GM12865 (cell line): ENCODE measurements at regions not wholly inside any gene's neighbourhood (a gene's known extent, or its start where the extent isn't known, plus 50 kb on each side); places are given as distances from the start of the nearest gene placed in this dataset.

Experiments
- DNase-seq: peaks from one replicate; pipeline ENCODE4 v3.0.0; 2010; ENCODE audit warnings: low read depth
- H3K4me3 ChIP-seq: 2 replicates; pipeline ENCODE4 v1.5.1; 2011; ENCODE audit warnings: mild to moderate bottlenecking, low read depth, low read length, control low read depth
- CTCF ChIP-seq: IDR thresholded peaks from 2 replicates; pipeline ENCODE4 v1.5.1; 2011; ENCODE audit warnings: low read length, control low read depth, low read depth, inconsistent platforms; ENCODE audit not compliant: insufficient read depth; ENCODE audit errors: missing control alignments

GRCh38 chr10:81679291-81679690 is 195.7 kb upstream of the NRG3 start:
- TF ChIP-seq CTCF = no peak
- no peak for DNase-seq
- no peak overlapping the region for H3K4me3 ChIP-seq

GRCh38 chr10:81680359-81680758 is 194.6 kb upstream of the NRG3 start:
- no peak overlapping the region for H3K4me3 ChIP-seq
- no peak for TF ChIP-seq CTCF
- DNase-seq = no peak

- TF ChIP-seq CTCF = no peak
- no peak overlapping the region for H3K4me3 ChIP-seq
- no peak for DNase-seq
These were observed 186.5 kb upstream of the NRG3 start for GRCh38 chr10:81688459-81688858.

GRCh38 chr10:81696609-81697388 is 178.2 kb upstream of the NRG3 start:
- no peak for TF ChIP-seq CTCF
- no peak for DNase-seq

GRCh38 chr10:81704596-81704995 is 170.4 kb upstream of the NRG3 start:
- TF ChIP-seq CTCF = no peak
- H3K4me3 ChIP-seq = no peak overlapping the region
- no peak for DNase-seq

More at GRCh38 chr10:81696609-81697388, 178.2 kb upstream of the NRG3 start:
- H3K4me3 ChIP-seq = no peak overlapping the region

- H3K4me3 ChIP-seq = no peak overlapping the region
- TF ChIP-seq CTCF = no peak
- DNase-seq = no peak
These were observed 166.6 kb upstream of the NRG3 start for GRCh38 chr10:81708416-81708815.

GRCh38 chr10:81708929-81709328 is 166.1 kb upstream of the NRG3 start:
- no peak overlapping the region for H3K4me3 ChIP-seq
- no peak for DNase-seq
- no peak for TF ChIP-seq CTCF
